ENCODE measurements at regions not wholly inside any gene's neighbourhood (a gene's known extent, or its start where the extent isn't known, plus 50 kb on each side); places are given as distances from the start of the nearest gene placed in this dataset.

- no peak for DNase-seq (ENCODE audit: low read depth)
These were observed 128.7 kb upstream of the GLI2 start for GRCh38 chr2:120606931-120607330.

GRCh38 chr2:120607506-120607905 lies 128.2 kb upstream of the GLI2 start:
- no peak for DNase-seq (ENCODE audit: low read depth)

- DNase-seq (ENCODE audit: low read depth): no peak
These were observed 127.7 kb upstream of the GLI2 start for GRCh38 chr2:120607996-120608395.

- DNase-seq (ENCODE audit: low read depth): no peak
These were observed 125.8 kb upstream of the GLI2 start for GRCh38 chr2:120609826-120610395.

GRCh38 chr2:120611016-120611415 lies 124.7 kb upstream of the GLI2 start:
- no peak for DNase-seq (ENCODE audit: low read depth)

GRCh38 chr2:120611961-120612360 lies 123.7 kb upstream of the GLI2 start:
- DNase-seq (ENCODE audit: low read depth): no peak

- DNase-seq (ENCODE audit: low read depth): no peak
These were observed 123.2 kb upstream of the GLI2 start for GRCh38 chr2:120612471-120612870.

GRCh38 chr2:120612931-120613330 lies 122.7 kb upstream of the GLI2 start:
- no peak for DNase-seq (ENCODE audit: low read depth)

GRCh38 chr2:120613742-120614571 lies 121.7 kb upstream of the GLI2 start:
- no peak for DNase-seq (ENCODE audit: low read depth)

- no peak for DNase-seq (ENCODE audit: low read depth)
These were observed 120.8 kb upstream of the GLI2 start for GRCh38 chr2:120614901-120615300.

- DNase-seq (ENCODE audit: low read depth): no peak
These were observed 119.4 kb upstream of the GLI2 start for GRCh38 chr2:120616261-120616660.

- DNase-seq (ENCODE audit: low read depth): no peak
These were observed 118.6 kb upstream of the GLI2 start for GRCh38 chr2:120617055-120617454.

GRCh38 chr2:120618830-120619229 lies 116.8 kb upstream of the GLI2 start:
- no peak for DNase-seq (ENCODE audit: low read depth)

GRCh38 chr2:120619579-120619978 lies 116.1 kb upstream of the GLI2 start:
- DNase-seq (ENCODE audit: low read depth): no peak

GRCh38 chr2:120620025-120620793 lies 115.5 kb upstream of the GLI2 start:
- DNase-seq (ENCODE audit: low read depth): no peak

GRCh38 chr2:120622159-120622869 lies 113.4 kb upstream of the GLI2 start:
- no peak for DNase-seq (ENCODE audit: low read depth)

GRCh38 chr2:120622886-120623753 lies 112.5 kb upstream of the GLI2 start:
- no peak for DNase-seq (ENCODE audit: low read depth)

GRCh38 chr2:120624061-120624737 lies 111.5 kb upstream of the GLI2 start:
- DNase-seq (ENCODE audit: low read depth): no peak

- DNase-seq (ENCODE audit: low read depth): no peak
These were observed 110.8 kb upstream of the GLI2 start for GRCh38 chr2:120624738-120625446.
